Peyer's patch (tissue), 4 donors: ENCODE measurements at regions not wholly inside any gene's neighbourhood (a gene's known extent, or its start where the extent isn't known, plus 50 kb on each side); places are given as distances from the start of the nearest gene placed in this dataset.

Source experiments
- CTCF ChIP-seq, 6 experiments: fragments of 450-650 bp in 4 of 6; fragments of 200-600 bp in 2 of 6; sonication (generic) in 1 of 6; IDR thresholded peaks; one replicate each; pipeline ENCODE4 v1.5.1; 2017 to 2019; ENCODE audit warnings: antibody characterized with exemption in 6 of 6, mild to moderate bottlenecking in 3 of 6, moderate library complexity in 1 of 6
- POLR2A ChIP-seq, 2 donors: fragments of 450-650 bp; IDR thresholded peaks; one replicate each; pipeline ENCODE4 v1.5.1; 2017; ENCODE audit warnings: antibody characterized with exemption in 2 of 2, mild to moderate bottlenecking in 2 of 2, moderate library complexity in 2 of 2

GRCh38 chr2:16176971-16177480 is 236.7 kb downstream of the MYCN start:
- TF ChIP-seq POLR2A (IDR thresholded peaks at IDR 0.05) (no peak), CTCF (IDR thresholded peaks at IDR 0.05) (no peak)
